ENCODE measurements at regions not wholly inside any gene's neighbourhood (a gene's known extent, or its start where the extent isn't known, plus 50 kb on each side); places are given as distances from the start of the nearest gene placed in this dataset.

DNA sequence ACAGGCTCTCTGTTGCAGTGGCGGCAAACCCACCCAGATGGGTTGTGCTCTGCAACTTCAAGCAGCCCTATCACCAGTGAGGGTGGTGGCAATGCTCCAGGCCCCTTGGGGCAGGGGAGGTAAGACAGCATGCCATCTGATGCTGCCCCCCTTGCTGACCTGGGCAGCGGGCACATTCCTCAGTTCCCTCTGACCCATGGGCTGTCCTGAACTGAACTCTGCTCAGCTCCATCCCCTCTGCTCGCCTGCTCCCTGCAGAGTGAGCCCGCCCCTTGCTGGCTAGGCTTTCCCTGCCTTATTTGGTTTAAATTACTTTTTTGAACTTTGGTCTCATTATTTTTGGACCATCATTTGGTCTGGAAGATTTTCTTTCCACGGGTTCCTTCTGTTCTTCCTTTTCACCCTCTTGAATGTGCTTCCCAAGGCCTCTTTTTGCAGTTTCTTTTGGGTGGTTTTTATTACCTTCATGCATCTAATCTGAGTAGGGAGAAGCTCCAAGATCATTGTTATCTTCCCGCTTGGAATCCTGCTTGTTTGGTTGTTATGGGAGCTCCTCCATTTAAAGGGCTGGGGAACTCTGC lies 565.4 kb downstream of the TNS1 start:
- no peaks in the 10 kb centered on the region for H3K27me3 ChIP-seq (replicated peaks; ENCODE audit: control insufficient read depth, insufficient read depth, low read length, poor library complexity, severe bottlenecking)
- H3K4me3 ChIP-seq (ENCODE audit: insufficient read depth, low read depth, low read length, poor library complexity, severe bottlenecking): no peak overlapping the region
- no peak overlapping the region for H3K27ac ChIP-seq (ENCODE audit: insufficient read depth, low read length, poor library complexity, severe bottlenecking)
- no peak for DNase-seq
- H3K9me3 ChIP-seq (ENCODE audit: control insufficient read depth, low read length): no peaks in the 10 kb centered on the region
- no peaks in the 10 kb centered on the region for H3K4me1 ChIP-seq (ENCODE audit: control insufficient read depth, insufficient read depth, low read length, poor library complexity, severe bottlenecking)
- no peaks in the 10 kb centered on the region for H3K36me3 ChIP-seq (ENCODE audit: control insufficient read depth, insufficient read depth, low read length)

DNA sequence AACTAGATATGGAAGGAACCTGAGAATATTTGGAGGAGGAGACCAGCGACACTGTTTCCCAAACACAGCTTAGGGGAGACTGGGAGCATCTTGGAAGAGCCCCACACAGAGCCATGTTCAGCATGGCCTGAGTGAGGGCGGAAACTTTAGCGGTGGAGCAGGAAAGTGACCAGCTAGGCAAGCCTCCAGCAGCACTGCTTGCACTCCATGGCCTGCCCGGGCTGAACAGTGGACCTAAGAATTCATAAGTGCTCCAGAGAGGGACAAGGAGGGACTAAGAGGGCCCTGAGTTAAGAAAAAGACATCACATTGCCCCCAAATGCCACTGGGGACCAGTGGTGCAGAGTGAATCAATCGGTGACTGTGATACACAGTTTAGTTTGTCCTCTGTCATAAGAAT lies 566.4 kb downstream of the TNS1 start:
- H3K27ac ChIP-seq (ENCODE audit: insufficient read depth, low read length, poor library complexity, severe bottlenecking): no peak overlapping the region
- no peaks in the 10 kb centered on the region for H3K27me3 ChIP-seq (replicated peaks; ENCODE audit: control insufficient read depth, insufficient read depth, low read length, poor library complexity, severe bottlenecking)
- no peaks in the 10 kb centered on the region for H3K9me3 ChIP-seq (ENCODE audit: control insufficient read depth, low read length)
- H3K4me3 ChIP-seq (ENCODE audit: insufficient read depth, low read depth, low read length, poor library complexity, severe bottlenecking): no peak overlapping the region
- H3K36me3 ChIP-seq (ENCODE audit: control insufficient read depth, insufficient read depth, low read length): no peaks in the 10 kb centered on the region
- no peak for DNase-seq
- no peaks in the 10 kb centered on the region for H3K4me1 ChIP-seq (ENCODE audit: control insufficient read depth, insufficient read depth, low read length, poor library complexity, severe bottlenecking)

DNA sequence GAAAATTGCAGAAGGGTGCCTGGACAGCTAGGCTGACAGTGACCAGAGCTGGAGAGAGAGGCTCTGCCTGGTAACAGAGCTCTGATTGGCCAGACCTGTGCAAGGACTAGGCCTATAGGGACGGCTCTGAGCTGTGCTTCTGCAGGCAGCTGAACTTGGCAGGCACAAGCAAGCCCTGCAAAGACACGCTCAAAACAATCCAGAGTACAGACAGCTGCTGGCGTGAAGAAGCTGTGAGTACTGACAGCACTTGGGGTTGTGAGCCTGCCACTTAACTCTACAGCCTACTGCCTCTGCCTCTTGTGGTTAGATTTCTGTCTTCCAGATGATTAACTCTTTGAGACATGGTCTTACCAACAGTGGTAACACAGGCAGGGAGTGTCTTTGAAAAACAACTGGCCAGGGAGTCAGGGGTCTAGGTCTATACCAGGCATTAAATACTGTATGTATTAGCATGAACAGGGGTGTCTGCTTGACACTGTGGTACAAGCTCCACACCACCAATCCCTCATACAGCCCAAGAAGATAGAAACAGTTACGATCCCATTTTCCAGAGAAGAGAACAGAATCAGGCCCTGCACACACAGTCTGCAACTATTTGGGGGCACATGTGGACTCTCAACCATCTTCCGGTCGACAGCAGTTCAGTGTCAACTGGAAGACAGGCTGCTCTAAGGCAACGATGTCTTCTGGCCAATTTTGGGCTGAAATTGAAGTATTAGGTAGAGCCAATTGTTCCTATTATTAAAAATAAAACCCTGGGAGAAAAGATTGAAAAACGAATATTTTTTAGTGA lies 568.4 kb downstream of the TNS1 start:
- Histone ChIP-seq H3K4me3 (ENCODE audit: insufficient read depth, low read depth, low read length, poor library complexity, severe bottlenecking) (no peak overlapping the region), H3K27ac (ENCODE audit: insufficient read depth, low read length, poor library complexity, severe bottlenecking) (no peak overlapping the region), H3K27me3 (replicated peaks; ENCODE audit: control insufficient read depth, insufficient read depth, low read length, poor library complexity, severe bottlenecking) (no peaks in the 10 kb centered on the region), H3K9me3 (ENCODE audit: control insufficient read depth, low read length) (no peaks in the 10 kb centered on the region), H3K36me3 (ENCODE audit: control insufficient read depth, insufficient read depth, low read length) (no peaks in the 10 kb centered on the region), H3K4me1 (ENCODE audit: control insufficient read depth, insufficient read depth, low read length, poor library complexity, severe bottlenecking) (no peaks in the 10 kb centered on the region)
- DNase-seq: no peak

DNA sequence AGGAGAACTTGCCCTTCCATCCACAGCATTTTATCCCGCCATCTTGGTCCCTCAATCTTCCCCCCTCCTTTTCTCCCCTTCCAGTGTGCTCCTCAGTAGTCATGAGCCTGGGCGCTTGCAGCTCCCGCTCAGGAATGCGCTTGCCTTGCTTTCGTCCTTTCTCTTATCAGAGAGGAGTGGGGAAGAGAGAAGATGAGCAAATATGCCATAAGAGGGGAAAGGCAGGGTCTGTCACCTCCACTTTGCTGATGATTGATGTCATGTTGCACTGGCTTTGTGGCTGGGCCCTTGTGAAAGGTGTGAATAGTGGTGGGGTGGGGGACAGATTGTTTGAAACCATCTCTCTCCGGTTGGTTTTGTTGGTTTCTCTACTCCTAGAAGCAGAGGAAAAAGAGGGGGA lies 569.3 kb downstream of the TNS1 start:
- no peaks in the 10 kb centered on the region for H3K36me3 ChIP-seq (ENCODE audit: control insufficient read depth, insufficient read depth, low read length)
- H3K9me3 ChIP-seq (ENCODE audit: control insufficient read depth, low read length): no peaks in the 10 kb centered on the region
- no peaks in the 10 kb centered on the region for H3K4me1 ChIP-seq (ENCODE audit: control insufficient read depth, insufficient read depth, low read length, poor library complexity, severe bottlenecking)
- H3K27me3 ChIP-seq (replicated peaks; ENCODE audit: control insufficient read depth, insufficient read depth, low read length, poor library complexity, severe bottlenecking): no peaks in the 10 kb centered on the region
- DNase-seq: no peak
- no peak overlapping the region for H3K4me3 ChIP-seq (ENCODE audit: insufficient read depth, low read depth, low read length, poor library complexity, severe bottlenecking)
- H3K27ac ChIP-seq (ENCODE audit: insufficient read depth, low read length, poor library complexity, severe bottlenecking): no peak overlapping the region

DNA sequence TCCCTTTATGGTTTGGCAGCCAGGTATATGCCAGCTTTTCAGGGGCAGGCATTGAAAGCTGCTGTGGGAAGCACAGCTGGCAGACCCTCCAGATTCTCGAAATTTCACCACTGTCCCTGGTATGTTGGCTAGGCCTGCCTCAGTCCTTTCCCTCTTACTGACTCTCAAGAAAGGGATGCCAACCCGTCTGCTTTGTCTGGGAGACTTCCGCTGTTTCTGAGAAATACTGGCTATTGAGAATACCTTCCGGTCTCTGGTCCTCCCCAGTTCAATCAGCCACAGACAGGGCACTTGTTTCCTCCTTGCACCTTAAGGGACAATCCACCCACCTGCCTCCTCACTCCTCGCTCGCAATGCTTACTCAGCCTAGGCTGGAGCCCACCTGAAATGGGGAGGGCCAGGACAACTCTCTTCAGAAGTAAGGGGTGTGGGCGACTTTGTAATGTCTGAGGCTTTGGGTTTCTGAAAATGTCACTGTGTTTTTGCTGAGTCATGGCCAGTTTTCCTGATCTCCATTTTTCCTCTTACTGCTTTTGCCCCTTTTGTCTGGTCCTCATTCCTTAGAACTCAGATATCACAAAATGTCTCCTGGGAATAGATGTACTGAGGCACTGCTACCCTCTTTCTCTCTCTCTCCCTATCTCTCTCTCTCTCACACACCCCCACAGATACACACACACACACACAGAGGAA lies 571.1 kb downstream of the TNS1 start:
- no peaks in the 10 kb centered on the region for H3K36me3 ChIP-seq (ENCODE audit: control insufficient read depth, insufficient read depth, low read length)
- no peaks in the 10 kb centered on the region for H3K9me3 ChIP-seq (ENCODE audit: control insufficient read depth, low read length)
- H3K27me3 ChIP-seq (replicated peaks; ENCODE audit: control insufficient read depth, insufficient read depth, low read length, poor library complexity, severe bottlenecking): no peaks in the 10 kb centered on the region
- H3K4me3 ChIP-seq (ENCODE audit: insufficient read depth, low read depth, low read length, poor library complexity, severe bottlenecking): no peak overlapping the region
- H3K4me1 ChIP-seq (ENCODE audit: control insufficient read depth, insufficient read depth, low read length, poor library complexity, severe bottlenecking): no peaks in the 10 kb centered on the region
- no peak overlapping the region for H3K27ac ChIP-seq (ENCODE audit: insufficient read depth, low read length, poor library complexity, severe bottlenecking)
- no peak for DNase-seq

DNA sequence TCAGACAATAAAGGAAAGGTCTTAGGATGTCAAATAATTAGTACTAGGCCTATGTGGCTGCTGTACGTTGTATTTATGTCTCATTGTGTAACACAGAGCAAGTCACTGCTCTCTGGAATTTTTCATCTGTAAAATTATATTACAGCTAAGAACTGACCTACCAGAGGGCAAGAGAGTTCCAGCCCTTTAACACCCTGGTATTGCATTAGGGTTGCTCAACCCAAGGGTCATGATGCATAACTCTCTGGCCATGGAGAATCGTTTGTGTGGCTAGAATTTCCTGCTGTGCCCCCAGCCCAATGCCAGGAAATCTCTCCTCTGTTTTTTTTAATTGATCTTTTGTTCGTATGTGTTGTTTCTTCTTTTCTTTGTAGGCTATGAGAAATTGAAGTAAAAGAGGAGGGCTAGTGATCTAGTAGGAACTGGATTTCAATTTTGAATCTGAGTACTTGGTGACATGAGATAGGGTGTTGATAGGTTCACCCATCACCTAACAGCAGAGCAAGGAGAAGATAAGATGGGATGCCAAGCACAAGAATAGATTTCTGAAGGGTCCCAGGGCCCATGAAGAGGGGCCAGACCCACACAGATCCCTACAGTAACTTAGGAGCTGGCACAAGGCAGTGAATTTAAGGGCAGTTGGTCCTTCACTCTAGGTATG lies 571.2 kb upstream of the TNP1 start:
- DNase-seq: no peak
- H3K36me3 ChIP-seq (ENCODE audit: control insufficient read depth, insufficient read depth, low read length): no peaks in the 10 kb centered on the region
- H3K4me1 ChIP-seq (ENCODE audit: control insufficient read depth, insufficient read depth, low read length, poor library complexity, severe bottlenecking): no peaks in the 10 kb centered on the region
- H3K27ac ChIP-seq (ENCODE audit: insufficient read depth, low read length, poor library complexity, severe bottlenecking): no peak overlapping the region
- H3K9me3 ChIP-seq (ENCODE audit: control insufficient read depth, low read length): no peaks in the 10 kb centered on the region
- H3K4me3 ChIP-seq (ENCODE audit: insufficient read depth, low read depth, low read length, poor library complexity, severe bottlenecking): no peak overlapping the region
- H3K27me3 ChIP-seq (replicated peaks; ENCODE audit: control insufficient read depth, insufficient read depth, low read length, poor library complexity, severe bottlenecking): no peaks in the 10 kb centered on the region

DNA sequence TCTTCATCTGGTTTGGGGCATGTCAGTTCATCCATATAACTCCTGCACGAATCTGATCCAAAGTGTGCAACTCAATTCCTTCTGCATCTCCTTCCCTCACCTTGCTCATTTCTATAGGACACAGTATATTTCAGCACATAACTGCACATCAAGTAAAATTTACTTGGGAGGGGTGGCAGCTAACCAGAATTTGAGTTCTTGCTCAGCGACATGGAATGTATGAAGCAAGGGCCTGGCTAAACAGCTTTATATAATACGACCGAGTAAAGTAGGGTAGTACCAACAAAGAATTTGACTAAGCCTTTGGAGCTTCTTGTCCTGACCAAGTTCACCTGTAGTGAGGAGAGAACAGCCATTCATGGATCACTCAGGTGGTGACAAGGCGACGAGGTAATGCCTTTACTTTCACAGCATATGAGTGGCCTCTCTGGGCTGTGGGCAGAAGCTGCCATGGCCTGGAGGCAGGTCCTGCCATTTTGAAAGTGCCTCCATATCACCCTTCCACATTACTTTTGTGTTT lies 570.2 kb upstream of the TNP1 start:
- DNase-seq: no peak
- Histone ChIP-seq H3K27ac (ENCODE audit: insufficient read depth, low read length, poor library complexity, severe bottlenecking) (no peak overlapping the region), H3K27me3 (replicated peaks; ENCODE audit: control insufficient read depth, insufficient read depth, low read length, poor library complexity, severe bottlenecking) (no peaks in the 10 kb centered on the region), H3K4me1 (ENCODE audit: control insufficient read depth, insufficient read depth, low read length, poor library complexity, severe bottlenecking) (no peaks in the 10 kb centered on the region), H3K9me3 (ENCODE audit: control insufficient read depth, low read length) (no peaks in the 10 kb centered on the region), H3K36me3 (ENCODE audit: control insufficient read depth, insufficient read depth, low read length) (no peaks in the 10 kb centered on the region), H3K4me3 (ENCODE audit: insufficient read depth, low read depth, low read length, poor library complexity, severe bottlenecking) (no peak overlapping the region)

DNA sequence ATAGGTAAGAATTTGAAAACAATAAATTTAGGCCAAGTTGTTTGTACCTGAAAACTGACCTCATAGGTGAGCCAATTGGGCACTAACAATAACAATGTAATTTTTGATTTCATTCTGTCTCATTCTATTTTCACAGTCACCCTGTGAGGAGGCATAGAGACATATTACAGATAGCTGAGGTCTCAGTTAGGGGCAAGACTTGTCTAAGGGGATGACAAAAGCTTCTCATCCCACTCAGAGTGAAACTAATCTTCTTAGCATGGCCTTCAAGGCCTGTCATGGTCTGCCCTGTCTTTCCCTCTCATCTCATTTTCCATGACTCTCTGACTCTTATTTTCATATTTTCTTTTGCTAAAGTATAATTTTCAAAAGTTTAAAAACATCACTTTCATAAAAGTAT lies 562.0 kb upstream of the TNP1 start:
- no peak for DNase-seq
- Histone ChIP-seq H3K27me3 (replicated peaks; ENCODE audit: control insufficient read depth, insufficient read depth, low read length, poor library complexity, severe bottlenecking) (no peaks in the 10 kb centered on the region), H3K36me3 (ENCODE audit: control insufficient read depth, insufficient read depth, low read length) (no peaks in the 10 kb centered on the region), H3K4me3 (ENCODE audit: insufficient read depth, low read depth, low read length, poor library complexity, severe bottlenecking) (no peak overlapping the region), H3K27ac (ENCODE audit: insufficient read depth, low read length, poor library complexity, severe bottlenecking) (no peak overlapping the region), H3K9me3 (ENCODE audit: control insufficient read depth, low read length) (no peaks in the 10 kb centered on the region), H3K4me1 (ENCODE audit: control insufficient read depth, insufficient read depth, low read length, poor library complexity, severe bottlenecking) (no peaks in the 10 kb centered on the region)

DNA sequence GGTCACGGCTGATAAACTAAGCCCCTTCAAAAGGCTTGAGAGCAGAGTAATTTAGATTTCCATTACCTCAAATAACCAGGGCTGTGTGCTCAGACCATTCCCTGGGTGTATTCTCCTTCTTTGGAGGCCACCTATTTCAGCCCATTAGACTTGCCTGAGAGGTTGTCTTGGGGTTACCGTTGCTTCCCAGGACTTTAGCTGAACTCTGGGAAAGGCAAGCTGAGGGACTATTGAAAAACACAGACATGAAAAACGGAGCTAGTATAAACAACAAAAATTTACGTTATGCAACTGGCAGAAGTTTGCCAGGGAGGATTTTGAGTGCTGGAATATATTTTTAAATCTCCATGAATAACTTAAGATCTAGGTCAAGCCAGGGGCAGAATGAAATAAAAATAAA lies 561.0 kb upstream of the TNP1 start:
- no peak overlapping the region for H3K4me3 ChIP-seq (ENCODE audit: insufficient read depth, low read depth, low read length, poor library complexity, severe bottlenecking)
- no peaks in the 10 kb centered on the region for H3K9me3 ChIP-seq (ENCODE audit: control insufficient read depth, low read length)
- no peak for DNase-seq
- H3K27me3 ChIP-seq (replicated peaks; ENCODE audit: control insufficient read depth, insufficient read depth, low read length, poor library complexity, severe bottlenecking): no peaks in the 10 kb centered on the region
- H3K27ac ChIP-seq (ENCODE audit: insufficient read depth, low read length, poor library complexity, severe bottlenecking): no peak overlapping the region
- H3K4me1 ChIP-seq (ENCODE audit: control insufficient read depth, insufficient read depth, low read length, poor library complexity, severe bottlenecking): no peaks in the 10 kb centered on the region
- H3K36me3 ChIP-seq (ENCODE audit: control insufficient read depth, insufficient read depth, low read length): no peaks in the 10 kb centered on the region
